G401.6 (cell line): ENCODE measurements at regions not wholly inside any gene's neighbourhood (a gene's known extent, or its start where the extent isn't known, plus 50 kb on each side); places are given as distances from the start of the nearest gene placed in this dataset.
"Not testable (repeated sequence)": the region's sequence is repeated elsewhere in the genome, so short reads cannot be mapped to it uniquely, and the experiment has no call there.

Source experiments
- FAIRE-seq: peaks from 2 replicates; lab custom pipeline; 2012; peaks lifted over from hg19 to GRCh38; lab: Jason Lieb, UNC

DNA sequence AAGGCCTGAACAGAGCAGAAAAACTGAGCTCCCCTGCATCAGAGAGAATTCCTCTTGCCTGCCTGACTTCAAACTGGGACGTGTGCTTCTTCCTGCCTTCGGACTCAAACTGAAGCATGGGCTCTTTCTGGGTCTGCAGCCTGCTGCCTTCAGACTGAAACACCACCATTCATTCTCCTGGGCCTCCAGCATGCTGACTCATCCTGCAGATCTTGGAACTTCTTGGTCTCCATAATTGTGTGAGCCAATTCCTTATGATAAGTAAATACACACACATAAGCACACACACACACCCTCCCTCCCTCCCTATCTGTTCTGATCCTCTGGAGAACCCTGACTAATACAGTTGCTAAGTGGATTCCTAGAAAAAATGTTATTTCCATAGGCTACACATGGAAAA lies 874.3 kb upstream of the EEF2KMT start:
- FAIRE-seq = no peak

DNA sequence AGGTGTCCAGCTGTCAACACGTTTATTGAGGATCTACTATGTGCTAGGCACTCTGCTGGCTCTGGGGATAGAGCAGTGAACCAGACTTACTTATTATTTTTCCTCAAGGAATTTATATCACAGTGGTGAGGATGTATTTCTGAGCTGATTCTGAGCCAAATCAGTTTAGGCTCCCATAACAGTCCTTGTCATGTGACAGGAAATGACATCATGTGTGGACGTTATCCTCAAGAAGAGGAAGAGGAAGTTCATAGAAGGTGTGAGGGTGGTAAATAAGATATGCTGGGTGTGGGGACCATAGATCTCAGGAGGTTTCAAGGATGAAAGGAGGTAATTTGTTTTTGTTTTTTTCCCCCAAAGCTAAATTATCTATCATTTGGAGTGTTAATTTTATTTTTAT lies 873.5 kb upstream of the EEF2KMT start:
- no peak for FAIRE-seq

GRCh38 chr16:5966004-5966403 lies 868.4 kb upstream of the EEF2KMT start:
- no peak for FAIRE-seq

DNA sequence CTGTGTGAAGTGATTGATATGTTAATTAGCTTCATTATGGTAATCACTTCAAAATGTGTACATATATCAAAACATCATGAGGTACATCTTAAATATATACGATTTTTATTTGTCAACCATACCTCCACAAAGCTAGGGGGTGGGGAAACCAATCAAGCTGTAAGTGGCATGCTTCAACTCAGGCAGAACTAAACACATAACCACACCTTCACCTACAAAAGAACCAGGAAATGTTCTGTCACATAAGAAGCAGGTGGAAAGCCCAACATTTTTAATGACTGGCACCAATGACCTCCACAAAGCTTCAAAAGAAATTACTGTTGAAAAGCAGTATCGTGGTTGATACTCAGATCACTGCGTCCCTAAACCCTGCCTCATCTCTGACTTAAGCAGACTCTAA lies 867.7 kb upstream of the EEF2KMT start:
- FAIRE-seq = no peak

GRCh38 chr16:5951486-5951885 lies 853.9 kb upstream of the EEF2KMT start:
- FAIRE-seq = no peak

DNA sequence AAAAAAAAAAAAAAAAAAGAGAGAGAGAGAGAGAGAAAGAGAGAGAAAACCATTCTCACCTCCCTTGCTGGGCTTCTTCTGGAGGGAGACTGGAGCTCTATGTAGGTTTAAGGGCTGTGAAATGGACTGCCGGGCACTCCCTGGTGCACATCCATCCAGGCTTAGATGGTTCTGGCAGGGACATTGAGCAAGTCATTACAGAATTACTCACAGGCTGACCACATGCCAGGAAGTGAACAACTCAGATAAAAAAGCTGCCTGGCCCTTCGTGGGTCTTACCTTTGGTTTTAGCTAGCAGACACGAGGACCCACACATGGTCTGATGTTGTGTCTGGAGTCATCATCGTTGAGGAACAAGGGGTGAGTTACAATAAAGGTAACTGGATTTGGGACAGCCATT lies 847.4 kb upstream of the EEF2KMT start:
- no peak for FAIRE-seq

GRCh38 chr16:5938607-5939006 lies 841.0 kb upstream of the EEF2KMT start:
- FAIRE-seq = no peak

GRCh38 chr16:5932906-5933305 lies 835.3 kb upstream of the EEF2KMT start:
- FAIRE-seq = no peak

GRCh38 chr16:5928476-5929065 lies 831.0 kb upstream of the EEF2KMT start:
- FAIRE-seq = no peak

GRCh38 chr16:5925850-5926249 lies 828.3 kb upstream of the EEF2KMT start:
- no peak for FAIRE-seq

GRCh38 chr16:5922686-5923085 lies 825.1 kb upstream of the EEF2KMT start:
- FAIRE-seq = no peak

DNA sequence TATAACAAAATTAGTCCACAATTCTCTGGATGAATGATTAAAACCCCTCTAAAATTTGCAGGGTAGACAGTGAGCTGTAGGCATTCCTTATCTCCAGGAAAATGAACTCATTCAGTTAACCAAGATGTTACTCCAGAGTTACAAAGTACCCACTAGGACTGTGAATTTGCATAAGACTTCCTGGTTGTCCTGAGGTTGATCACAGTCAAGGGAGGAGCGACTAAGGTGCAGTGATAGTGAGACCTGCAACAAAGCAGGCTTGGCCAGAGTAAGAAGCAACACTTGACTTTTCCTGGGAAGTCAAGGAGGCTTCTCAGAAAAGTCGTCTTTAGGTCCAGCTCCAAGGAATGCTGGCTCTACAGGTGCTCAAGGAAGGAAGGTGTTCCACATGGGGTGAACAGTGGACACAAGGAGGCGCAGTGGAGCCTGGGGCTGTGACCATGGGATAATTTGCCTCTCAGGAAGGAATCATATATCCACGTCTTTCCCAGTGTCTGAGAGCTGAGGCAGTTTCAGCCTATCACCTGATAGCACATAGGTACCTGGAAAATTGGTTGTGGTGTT lies 821.1 kb upstream of the EEF2KMT start:
- FAIRE-seq = no peak

DNA sequence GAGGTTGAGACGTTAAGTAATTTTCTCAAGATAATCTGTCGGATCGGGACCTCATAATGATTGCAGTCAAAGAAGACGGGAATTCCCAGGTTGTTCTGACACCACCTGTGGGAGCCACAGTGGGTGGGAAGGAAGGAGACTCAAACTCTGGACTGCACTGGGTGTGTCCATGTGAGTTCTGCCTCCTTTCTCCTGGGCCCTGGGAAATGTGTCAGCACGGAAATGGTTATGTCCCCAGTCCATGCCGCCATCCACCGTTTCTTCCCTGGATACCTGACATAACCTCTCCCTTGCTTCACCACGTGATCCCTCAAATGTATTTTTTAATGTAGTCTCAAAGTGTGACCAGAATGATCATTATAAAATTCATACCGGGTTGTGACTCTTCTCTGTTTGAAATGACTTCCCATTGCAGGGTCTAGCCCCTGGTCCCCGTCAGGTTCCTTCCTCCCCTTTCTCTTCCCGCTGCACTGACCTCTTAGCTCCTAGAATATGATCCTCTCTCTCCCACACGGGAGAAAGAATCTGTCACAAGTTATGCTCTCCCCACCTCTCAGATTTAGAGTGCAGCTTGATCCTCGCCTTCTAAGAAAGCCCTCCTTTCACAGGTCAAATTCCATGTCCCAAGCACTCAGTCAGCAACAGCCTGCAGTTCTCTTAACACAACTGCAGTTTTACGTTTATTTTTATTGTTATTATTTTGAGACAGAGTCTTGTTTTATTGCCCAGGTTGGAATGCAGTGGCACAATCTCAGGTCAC lies 820.0 kb upstream of the EEF2KMT start:
- no peak for FAIRE-seq

GRCh38 chr16:5916711-5917191 lies 819.2 kb upstream of the EEF2KMT start:
- FAIRE-seq = no peak

DNA sequence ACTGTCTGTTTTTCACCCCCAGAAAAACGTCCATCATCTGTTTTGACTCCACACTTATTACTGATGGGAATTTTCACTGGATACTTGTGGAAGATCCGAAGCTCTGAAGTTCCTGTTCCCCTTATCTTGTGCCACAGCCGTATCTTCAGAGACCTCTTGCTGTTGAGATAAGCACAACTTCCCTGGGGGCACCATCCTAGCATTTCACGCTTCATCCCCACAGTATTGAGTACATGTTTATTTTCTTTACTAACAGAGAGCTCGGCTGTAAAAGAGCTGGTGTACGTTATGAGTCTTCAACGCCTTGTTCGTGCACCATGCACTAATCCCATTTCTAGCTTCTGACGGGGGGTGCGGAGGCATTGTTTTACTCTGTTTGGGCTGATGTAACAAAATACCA lies 813.6 kb upstream of the EEF2KMT start:
- FAIRE-seq = no peak

DNA sequence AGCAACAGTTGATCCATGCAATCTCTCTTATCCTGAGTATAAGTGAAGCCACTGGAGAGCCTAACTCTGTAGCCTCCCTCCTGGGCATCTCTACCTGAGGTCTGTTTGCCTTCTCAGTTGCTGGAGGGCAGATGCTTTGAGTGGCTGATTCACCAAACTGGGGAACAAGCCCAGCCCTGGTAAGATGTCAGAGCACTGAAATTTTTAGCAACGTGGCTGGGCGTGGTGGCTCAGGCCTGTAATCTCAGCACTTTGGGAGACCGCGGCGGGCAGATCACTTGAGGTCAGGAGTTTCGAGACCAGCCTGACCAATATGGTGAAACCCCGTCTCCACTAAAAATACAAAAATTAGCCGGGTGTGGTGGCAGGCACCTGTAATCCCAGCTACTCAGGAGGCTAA lies 812.0 kb upstream of the EEF2KMT start:
- not testable (repeated sequence) for FAIRE-seq

GRCh38 chr16:5907544-5907943 lies 809.9 kb upstream of the EEF2KMT start:
- FAIRE-seq = no peak

GRCh38 chr16:5906351-5906750 lies 808.8 kb upstream of the EEF2KMT start:
- no peak for FAIRE-seq

GRCh38 chr16:5905935-5906334 lies 808.3 kb upstream of the EEF2KMT start:
- no peak for FAIRE-seq

- FAIRE-seq = no peak
Observed at GRCh38 chr16:5903832-5904231, 806.2 kb upstream of the EEF2KMT start.

DNA sequence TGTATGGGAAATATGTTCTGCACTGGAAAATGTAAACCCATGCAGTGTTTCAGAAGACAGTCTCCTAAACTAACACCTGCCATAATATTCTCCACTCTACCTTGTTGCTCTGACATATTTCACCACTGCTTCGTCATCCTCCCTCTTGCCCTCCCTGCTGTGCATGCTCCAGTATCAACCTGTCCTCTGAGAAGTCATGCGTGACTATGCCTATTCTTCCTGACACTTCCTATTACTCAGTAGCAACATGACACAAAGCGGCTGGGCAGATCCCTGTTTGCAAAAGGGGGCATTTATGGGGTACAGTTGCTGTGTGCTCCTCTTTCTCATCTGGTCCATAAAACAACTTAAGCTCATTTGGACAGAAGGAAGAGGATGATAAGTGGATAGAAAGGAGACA lies 805.6 kb upstream of the EEF2KMT start:
- FAIRE-seq = no peak

- no peak for FAIRE-seq
Observed at GRCh38 chr16:5900046-5900445, 802.5 kb upstream of the EEF2KMT start.

DNA sequence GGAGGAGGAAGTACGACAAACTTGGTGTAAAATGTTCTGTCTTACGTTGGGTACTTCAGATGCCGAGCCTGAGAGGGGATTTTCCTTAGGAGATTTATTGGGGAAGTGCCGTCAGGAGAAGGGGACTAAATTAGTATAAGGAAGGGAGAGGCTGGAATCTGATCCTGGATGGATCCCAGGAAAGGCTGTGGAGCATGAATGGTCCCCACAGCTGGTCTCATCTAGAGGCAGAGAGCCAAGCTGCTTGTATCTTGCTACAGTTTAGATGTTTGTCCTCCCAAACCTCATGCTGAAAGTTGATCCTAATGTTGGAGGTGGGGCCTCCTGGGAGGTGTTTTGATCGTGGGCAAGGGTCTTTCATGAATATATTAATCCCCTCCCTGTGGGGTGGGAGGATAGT lies 798.4 kb upstream of the EEF2KMT start:
- FAIRE-seq = no peak

DNA sequence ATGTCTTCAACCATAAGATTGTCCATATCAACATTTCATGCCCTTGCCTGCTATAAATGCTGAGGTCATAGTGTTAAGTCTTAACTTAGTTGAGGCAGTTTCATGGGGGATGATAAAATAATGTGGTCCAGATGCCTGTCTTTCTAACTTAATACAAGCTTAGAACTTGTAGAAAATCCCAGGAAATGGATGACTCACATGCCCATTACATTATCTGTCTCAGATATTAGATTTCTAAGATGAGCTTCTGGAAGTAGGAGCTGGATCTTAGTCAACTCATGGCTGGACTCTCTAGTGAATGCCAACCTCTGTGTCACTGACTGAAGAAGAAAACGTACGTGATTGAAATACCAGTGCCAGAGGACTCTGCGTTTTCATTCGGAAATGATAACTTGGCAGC lies 797.5 kb upstream of the EEF2KMT start:
- no peak for FAIRE-seq
